ENCODE measurements at regions not wholly inside any gene's neighbourhood (a gene's known extent, or its start where the extent isn't known, plus 50 kb on each side); places are given as distances from the start of the nearest gene placed in this dataset.

DNA sequence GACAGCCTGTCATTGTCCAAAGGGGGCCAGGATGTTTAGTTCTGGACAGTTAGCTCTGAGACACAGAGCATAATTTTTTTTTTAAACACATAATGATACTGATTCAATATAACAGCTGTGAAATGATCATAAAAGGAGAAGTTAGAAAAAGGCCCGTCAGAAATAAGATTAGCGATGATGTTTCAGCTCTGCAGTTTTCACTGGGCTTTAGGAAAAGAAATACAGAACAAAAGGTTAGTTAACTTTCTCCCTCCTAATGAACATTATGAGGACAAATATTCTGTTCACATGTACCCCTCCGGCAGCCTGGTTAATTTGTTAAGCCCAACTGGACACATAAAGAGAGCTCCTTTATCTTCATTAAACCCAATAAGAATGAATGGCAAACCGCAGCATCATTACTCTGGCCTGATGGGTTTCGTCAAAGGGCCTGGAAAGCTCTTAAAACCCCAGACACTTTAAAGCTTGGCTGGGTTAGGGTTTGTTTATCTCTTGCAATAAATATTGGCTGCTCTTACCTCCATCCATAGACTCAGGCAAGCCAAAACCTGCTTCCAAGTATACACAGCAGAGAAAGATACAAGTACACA is 394.6 kb downstream of the KIF16B start:
- no peak for DNase-seq (ENCODE audit: low spot score)
- no peak for TF ChIP-seq EZH2 (IDR thresholded peaks at IDR 0.05; ENCODE audit: borderline replicate concordance)
- TF ChIP-seq, protein P1, sequence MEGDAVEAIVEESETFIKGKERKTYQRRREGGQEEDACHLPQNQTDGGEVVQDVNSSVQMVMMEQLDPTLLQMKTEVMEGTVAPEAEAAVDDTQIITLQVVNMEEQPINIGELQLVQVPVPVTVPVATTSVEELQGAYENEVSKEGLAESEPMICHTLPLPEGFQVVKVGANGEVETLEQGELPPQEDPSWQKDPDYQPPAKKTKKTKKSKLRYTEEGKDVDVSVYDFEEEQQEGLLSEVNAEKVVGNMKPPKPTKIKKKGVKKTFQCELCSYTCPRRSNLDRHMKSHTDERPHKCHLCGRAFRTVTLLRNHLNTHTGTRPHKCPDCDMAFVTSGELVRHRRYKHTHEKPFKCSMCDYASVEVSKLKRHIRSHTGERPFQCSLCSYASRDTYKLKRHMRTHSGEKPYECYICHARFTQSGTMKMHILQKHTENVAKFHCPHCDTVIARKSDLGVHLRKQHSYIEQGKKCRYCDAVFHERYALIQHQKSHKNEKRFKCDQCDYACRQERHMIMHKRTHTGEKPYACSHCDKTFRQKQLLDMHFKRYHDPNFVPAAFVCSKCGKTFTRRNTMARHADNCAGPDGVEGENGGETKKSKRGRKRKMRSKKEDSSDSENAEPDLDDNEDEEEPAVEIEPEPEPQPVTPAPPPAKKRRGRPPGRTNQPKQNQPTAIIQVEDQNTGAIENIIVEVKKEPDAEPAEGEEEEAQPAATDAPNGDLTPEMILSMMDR (IDR thresholded peaks at IDR 0.05; ENCODE audit: poor library complexity) = no peak
- no peak for TF ChIP-seq EZH2phosphoT487 (IDR thresholded peaks at IDR 0.05; ENCODE audit: low read depth, severe bottlenecking, unreplicated experiment)
- H3K4me1 ChIP-seq (ENCODE audit: insufficient read depth) = no peaks in the 10 kb centered on the region
- H2AFZ ChIP-seq = no peak overlapping the region
- no peaks in the 10 kb centered on the region for H3K9me3 ChIP-seq (ENCODE audit: low read depth)
- H3K79me2 ChIP-seq = no peaks in the 10 kb centered on the region
- WGBS (ENCODE audit: low lambda C conversion rate, missing lambda C conversion rate) = 54% methylated on average over 5 of the region's 5 CpGs
- no peaks in the 10 kb centered on the region for H3K36me3 ChIP-seq (replicated peaks; ENCODE audit: insufficient read depth, low read depth)
- H3K4me3 ChIP-seq = no peak overlapping the region
- H3K4me2 ChIP-seq = peak overlapping the region; percentile 42
- peak overlapping the region; percentile 15 for H3K27ac ChIP-seq
- H4K20me1 ChIP-seq (ENCODE audit: insufficient read depth, poor library complexity, severe bottlenecking) = no peaks in the 10 kb centered on the region
- H3K27me3 ChIP-seq = no peaks in the 10 kb centered on the region
- H3K9me2 ChIP-seq (replicated peaks; ENCODE audit: insufficient read depth) = no peaks in the 10 kb centered on the region

DNA sequence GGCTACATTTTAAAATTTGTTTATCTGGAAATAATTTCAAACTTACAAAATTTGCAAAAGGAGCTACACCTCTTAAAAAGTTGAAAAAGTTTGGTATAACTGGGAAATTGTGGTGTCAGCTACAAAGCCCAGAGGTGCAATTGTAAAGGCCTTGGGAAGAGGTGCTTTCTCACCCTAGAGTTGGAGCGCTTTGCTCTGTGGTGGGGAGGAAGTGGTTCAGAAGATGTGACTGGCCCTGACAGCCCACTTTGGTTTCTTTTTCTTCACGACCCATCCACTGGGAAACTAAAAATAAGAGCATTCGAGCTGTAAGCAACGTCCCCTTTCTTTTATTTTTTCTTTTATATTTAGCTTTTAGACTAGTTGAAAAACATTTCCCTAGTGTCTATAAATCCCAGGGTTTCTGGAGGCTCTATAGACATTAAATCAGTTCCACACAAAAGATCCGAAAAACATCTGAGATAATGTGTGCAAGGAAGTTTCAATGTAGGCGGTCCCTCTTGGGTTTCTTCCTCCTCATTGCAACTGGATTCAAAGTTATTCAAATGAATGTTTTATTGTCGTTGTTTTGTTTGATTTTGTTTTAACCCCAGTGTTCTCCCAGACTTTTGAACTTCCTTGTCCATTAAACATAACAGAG is 397.8 kb downstream of the KIF16B start:
- no peak overlapping the region for H3K4me3 ChIP-seq
- H3K27me3 ChIP-seq = no peaks in the 10 kb centered on the region
- H2AFZ ChIP-seq = no peak overlapping the region
- no peaks in the 10 kb centered on the region for H3K36me3 ChIP-seq (replicated peaks; ENCODE audit: insufficient read depth, low read depth)
- no peaks in the 10 kb centered on the region for H3K79me2 ChIP-seq
- H4K20me1 ChIP-seq (ENCODE audit: insufficient read depth, poor library complexity, severe bottlenecking) = no peaks in the 10 kb centered on the region
- no peak overlapping the region for H3K27ac ChIP-seq
- H3K4me2 ChIP-seq = no peak overlapping the region
- 90% methylated on average over 7 of the region's 7 CpGs for WGBS (ENCODE audit: low lambda C conversion rate, missing lambda C conversion rate)
- DNase-seq (ENCODE audit: low spot score) = no peak
- TF ChIP-seq, protein P1 (IDR thresholded peaks at IDR 0.05; ENCODE audit: poor library complexity) = no peak
- no peak for TF ChIP-seq EZH2 (IDR thresholded peaks at IDR 0.05; ENCODE audit: borderline replicate concordance)
- no peak for TF ChIP-seq EZH2phosphoT487 (IDR thresholded peaks at IDR 0.05; ENCODE audit: low read depth, severe bottlenecking, unreplicated experiment)
- H3K9me2 ChIP-seq (replicated peaks; ENCODE audit: insufficient read depth) = no peaks in the 10 kb centered on the region
- H3K4me1 ChIP-seq (ENCODE audit: insufficient read depth) = no peaks in the 10 kb centered on the region
- no peaks in the 10 kb centered on the region for H3K9me3 ChIP-seq (ENCODE audit: low read depth)

DNA sequence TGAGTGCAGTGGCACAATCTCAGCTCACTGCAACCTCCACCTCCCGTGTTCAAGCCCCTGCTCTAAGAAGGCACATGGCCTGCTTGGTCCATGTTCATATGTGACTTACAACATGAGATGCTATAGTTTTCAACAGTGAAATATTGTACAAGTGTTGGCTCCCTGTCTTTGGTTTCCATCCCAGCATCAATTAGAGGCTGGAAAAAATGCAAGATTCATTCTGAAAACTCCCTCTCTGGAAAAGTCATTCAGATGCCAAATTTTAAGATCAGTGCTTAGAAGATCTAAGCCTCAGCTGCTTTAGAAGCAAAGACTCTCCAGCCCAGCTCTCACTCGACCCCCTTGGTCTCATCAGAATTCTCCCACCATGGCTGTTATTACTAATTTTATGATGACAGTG is 398.9 kb downstream of the KIF16B start:
- no peak for TF ChIP-seq EZH2phosphoT487 (IDR thresholded peaks at IDR 0.05; ENCODE audit: low read depth, severe bottlenecking, unreplicated experiment)
- no peak for TF ChIP-seq EZH2 (IDR thresholded peaks at IDR 0.05; ENCODE audit: borderline replicate concordance)
- TF ChIP-seq, protein P1 (IDR thresholded peaks at IDR 0.05; ENCODE audit: poor library complexity) = no peak
- no peak for DNase-seq (ENCODE audit: low spot score)
- no peaks in the 10 kb centered on the region for H3K79me2 ChIP-seq
- H3K36me3 ChIP-seq (replicated peaks; ENCODE audit: insufficient read depth, low read depth) = no peaks in the 10 kb centered on the region
- H4K20me1 ChIP-seq (ENCODE audit: insufficient read depth, poor library complexity, severe bottlenecking) = no peaks in the 10 kb centered on the region
- no peaks in the 10 kb centered on the region for H3K9me3 ChIP-seq (ENCODE audit: low read depth)
- H3K9me2 ChIP-seq (replicated peaks; ENCODE audit: insufficient read depth) = no peaks in the 10 kb centered on the region
- H3K4me1 ChIP-seq (ENCODE audit: insufficient read depth) = no peaks in the 10 kb centered on the region
- H3K27ac ChIP-seq = no peak overlapping the region
- no peak overlapping the region for H3K4me3 ChIP-seq
- no peaks in the 10 kb centered on the region for H3K27me3 ChIP-seq
- 83% methylated on average over 2 of the region's 2 CpGs for WGBS (ENCODE audit: low lambda C conversion rate, missing lambda C conversion rate)
- no peak overlapping the region for H3K4me2 ChIP-seq
- H2AFZ ChIP-seq = no peak overlapping the region
